ENCODE measurements at regions not wholly inside any gene's neighbourhood (a gene's known extent, or its start where the extent isn't known, plus 50 kb on each side); places are given as distances from the start of the nearest gene placed in this dataset.
"Not testable (repeated sequence)": the region's sequence is repeated elsewhere in the genome, so short reads cannot be mapped to it uniquely, and the experiment has no call there.

DNA sequence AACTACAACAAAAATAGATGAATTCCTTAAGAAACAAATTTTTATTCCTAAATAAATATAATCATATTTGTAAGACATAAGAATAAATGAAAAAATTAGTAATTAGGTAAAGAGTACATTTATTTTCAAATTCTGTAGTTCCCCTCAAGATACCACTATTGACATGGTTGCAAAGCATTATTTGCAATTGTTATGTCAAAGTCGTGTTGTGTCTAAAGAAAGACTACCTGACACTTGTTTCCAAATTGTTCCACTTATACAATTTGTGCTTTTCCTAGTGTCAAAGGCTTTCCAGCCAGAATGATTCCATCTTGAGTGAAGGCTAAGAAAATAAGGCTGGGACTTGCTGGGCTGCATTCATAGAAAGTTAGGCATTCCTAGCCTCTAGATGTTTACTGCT is 278.4 kb downstream of the SPATA31A6 start:
- H3K36me3 ChIP-seq; H3K27me3 ChIP-seq; H3K27ac ChIP-seq; DNase-seq; H3K4me3 ChIP-seq; H3K4me1 ChIP-seq; H3K9me3 ChIP-seq; ATAC-seq; intact Hi-C loops (cut with DNase I): not testable (repeated sequence)

DNA sequence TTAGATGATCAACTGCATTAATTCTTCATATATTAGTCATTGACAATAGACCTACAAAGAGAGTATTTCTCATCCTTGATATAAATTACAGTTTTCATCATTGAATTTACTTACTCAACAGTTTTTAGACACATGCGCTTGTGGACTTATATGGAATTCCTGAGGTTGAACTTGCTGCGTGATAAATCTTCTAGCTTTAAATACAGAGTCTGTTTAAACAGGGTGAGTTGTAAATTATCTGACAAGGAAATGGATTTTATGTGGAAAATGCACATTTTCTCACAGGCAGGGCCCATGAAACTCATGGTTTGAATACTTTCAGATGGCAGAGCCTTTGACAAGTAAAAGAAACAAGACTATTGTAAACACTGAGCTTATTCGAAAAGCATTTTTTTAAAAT is 280.5 kb downstream of the SPATA31A6 start:
- H3K36me3 ChIP-seq; ATAC-seq; H3K9me3 ChIP-seq; H3K27me3 ChIP-seq; H3K4me3 ChIP-seq; H3K4me1 ChIP-seq; intact Hi-C loops (cut with DNase I); DNase-seq; H3K27ac ChIP-seq: not testable (repeated sequence)

DNA sequence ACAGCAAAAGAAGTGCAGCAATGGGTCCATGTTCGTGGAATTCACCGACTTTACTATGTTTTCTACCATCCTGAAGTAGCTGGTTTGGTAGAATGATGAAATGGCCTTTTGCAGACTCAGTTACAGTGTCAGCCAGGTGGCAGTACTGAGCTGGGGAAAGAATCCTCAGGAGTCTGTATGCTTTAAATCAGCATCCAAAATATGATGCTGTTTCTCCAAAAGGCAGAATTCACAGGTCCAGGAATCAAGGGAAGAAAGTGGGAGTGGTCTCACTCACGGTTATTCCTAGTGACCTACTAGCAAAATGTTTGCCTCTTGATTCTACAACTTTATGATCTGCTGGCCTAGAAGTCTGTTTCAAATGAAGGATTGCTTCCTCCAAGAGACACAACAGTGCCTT is 287.1 kb downstream of the SPATA31A6 start:
- H3K4me3 ChIP-seq; H3K9me3 ChIP-seq; H3K27ac ChIP-seq; H3K4me1 ChIP-seq; DNase-seq; H3K27me3 ChIP-seq; H3K36me3 ChIP-seq; intact Hi-C loops (cut with DNase I); ATAC-seq: not testable (repeated sequence)
- TF ChIP-seq, protein P1, sequence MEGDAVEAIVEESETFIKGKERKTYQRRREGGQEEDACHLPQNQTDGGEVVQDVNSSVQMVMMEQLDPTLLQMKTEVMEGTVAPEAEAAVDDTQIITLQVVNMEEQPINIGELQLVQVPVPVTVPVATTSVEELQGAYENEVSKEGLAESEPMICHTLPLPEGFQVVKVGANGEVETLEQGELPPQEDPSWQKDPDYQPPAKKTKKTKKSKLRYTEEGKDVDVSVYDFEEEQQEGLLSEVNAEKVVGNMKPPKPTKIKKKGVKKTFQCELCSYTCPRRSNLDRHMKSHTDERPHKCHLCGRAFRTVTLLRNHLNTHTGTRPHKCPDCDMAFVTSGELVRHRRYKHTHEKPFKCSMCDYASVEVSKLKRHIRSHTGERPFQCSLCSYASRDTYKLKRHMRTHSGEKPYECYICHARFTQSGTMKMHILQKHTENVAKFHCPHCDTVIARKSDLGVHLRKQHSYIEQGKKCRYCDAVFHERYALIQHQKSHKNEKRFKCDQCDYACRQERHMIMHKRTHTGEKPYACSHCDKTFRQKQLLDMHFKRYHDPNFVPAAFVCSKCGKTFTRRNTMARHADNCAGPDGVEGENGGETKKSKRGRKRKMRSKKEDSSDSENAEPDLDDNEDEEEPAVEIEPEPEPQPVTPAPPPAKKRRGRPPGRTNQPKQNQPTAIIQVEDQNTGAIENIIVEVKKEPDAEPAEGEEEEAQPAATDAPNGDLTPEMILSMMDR (IDR thresholded peaks at IDR 0.05), result peak in 1 of 2 donors; percentile 39

DNA sequence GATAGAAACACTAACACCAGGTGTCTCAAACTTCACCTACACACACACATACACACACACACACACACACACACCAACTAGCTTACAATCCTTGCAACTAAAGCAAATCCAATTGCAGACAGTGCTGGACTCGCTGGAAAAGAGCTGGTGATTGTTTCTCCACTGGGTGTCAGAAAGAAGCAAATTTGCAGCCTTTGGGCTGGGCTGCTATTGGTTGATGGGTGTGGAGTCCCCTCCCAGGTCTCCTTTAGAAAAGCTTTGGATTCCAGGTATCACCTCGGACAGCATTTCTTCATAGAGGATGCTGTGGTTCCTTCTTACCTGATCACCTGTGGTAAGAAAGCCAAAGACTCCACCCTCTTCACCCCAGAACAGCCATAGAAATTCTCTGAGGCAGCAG is 307.5 kb downstream of the SPATA31A6 start:
- intact Hi-C loops (cut with DNase I); H3K4me3 ChIP-seq; H3K4me1 ChIP-seq; DNase-seq; H3K36me3 ChIP-seq; ATAC-seq; H3K9me3 ChIP-seq; H3K27ac ChIP-seq; H3K27me3 ChIP-seq: not testable (repeated sequence)

DNA sequence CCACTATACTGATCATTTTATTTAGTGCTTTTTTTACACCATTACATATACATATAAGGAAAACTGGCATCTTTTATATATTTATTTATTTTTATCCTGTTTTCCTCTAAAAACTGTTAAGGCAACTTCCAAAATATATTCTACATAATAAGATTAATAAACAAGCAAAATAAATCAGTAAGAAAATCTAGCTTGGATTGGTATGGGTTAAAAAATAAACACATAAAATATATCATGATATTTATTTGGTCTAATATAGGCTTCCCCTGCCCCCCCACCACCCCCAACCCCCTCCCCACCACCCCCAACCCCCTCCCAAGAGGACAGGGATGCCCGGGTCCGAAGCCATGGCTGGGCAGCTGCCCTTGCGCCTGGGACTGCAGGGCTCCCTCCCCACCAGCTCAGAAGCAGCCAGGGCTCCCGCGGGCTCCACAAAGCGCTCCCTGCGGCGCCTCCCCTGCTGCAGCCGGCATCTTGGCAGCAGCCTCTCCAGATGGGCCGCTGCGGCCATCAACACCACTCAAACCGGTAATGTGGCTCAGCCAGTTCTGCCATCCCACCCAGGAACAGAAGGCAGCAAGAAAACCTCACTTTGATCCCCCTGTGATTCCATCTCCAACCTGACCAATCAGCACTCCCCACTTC is 319.3 kb downstream of the SPATA31A6 start:
- intact Hi-C loops (cut with DNase I); H3K4me1 ChIP-seq: not testable (repeated sequence)
- DNase-seq, result peak in 1 of 4 donors; percentile 35

DNA sequence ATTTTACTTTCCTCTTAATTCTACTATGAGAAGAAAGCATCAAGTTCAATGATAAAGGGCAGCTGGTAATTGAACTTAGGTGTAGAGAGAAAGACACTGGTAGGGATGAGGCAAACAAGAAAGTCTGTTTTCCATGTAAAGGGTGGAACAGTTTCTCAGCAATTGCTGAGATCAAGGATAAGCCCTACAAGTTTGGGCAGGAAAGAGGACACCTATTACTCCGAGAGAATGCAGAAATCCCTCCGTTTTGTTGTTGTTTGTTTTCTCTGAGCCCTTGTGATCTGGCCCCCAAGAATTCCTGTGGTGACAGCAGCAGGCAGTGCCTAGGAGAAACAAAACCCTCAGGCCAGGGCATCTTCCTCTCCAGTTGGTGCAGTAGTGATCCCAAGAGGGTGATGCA is 324.7 kb downstream of the SPATA31A6 start:
- H3K27ac ChIP-seq; H3K36me3 ChIP-seq; H3K27me3 ChIP-seq; ATAC-seq; intact Hi-C loops (cut with DNase I); H3K9me3 ChIP-seq; H3K4me3 ChIP-seq; DNase-seq; H3K4me1 ChIP-seq: not testable (repeated sequence)

More for the DNA sequence above, 319.3 kb downstream of the SPATA31A6 start:
- H3K4me3 ChIP-seq, H3K27ac ChIP-seq, H3K27me3 ChIP-seq, H3K36me3 ChIP-seq, ATAC-seq, H3K9me3 ChIP-seq: not testable (repeated sequence)

DNA sequence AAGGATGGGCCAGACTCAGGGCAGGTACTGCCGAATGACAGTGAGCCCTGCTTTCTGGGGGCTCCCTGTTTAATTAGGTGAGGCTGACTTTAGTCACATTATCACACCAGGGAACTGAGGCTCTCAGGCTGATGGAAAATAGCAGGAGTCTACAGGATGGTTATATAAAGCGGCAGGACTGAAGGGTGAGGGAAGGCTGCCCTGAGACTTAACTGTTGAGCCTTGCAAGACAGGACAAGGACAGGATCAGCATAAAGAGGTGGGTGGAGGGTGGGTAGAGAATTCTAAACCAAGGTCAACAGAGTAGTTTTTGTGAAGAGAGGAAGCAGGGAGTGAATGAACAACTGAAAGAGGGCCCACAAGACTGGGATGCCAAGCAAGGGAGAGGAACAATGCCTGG is 330.1 kb downstream of the SPATA31A6 start:
- not testable (repeated sequence) for ATAC-seq

DNA sequence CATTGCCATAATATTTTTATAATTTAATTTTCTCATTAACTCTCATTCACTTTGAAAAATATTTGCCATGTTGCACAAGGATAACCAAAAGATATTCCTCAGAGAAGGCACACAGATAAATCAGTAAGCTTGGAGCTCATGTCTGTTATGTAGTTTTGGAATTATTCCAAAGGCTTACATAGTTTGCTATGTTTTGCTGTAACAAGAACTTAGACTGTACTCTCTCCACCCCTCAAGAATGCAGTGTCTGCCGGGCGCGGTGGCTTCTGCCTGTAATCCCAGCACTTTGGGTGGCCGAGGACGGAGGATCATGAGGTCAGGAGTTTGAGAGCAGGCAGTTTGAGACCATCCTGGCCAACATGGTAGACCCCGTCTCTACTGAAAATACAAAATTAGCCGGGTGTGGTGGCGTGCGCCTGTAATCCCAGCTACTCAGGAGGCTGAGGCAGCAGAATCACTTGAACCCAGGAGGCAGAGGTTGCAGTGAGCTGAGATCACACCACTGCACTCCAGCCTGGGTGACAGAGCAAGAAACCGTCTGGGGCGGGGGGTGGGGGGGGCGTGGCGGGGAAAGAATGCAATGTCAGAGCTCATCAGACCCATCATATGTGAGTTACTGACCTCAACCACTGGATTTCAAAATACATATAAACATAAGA is 351.0 kb downstream of the SPATA31A6 start:
- H3K4me1 ChIP-seq; H3K27me3 ChIP-seq; intact Hi-C loops (cut with DNase I); H3K9me3 ChIP-seq; H3K4me3 ChIP-seq; H3K36me3 ChIP-seq; ATAC-seq; H3K27ac ChIP-seq: not testable (repeated sequence)
- DNase-seq, result peak in 1 of 4 donors; percentile 11

More for the DNA sequence above, 330.1 kb downstream of the SPATA31A6 start:
- H3K4me1 ChIP-seq; H3K4me3 ChIP-seq; intact Hi-C loops (cut with DNase I); H3K27ac ChIP-seq; H3K9me3 ChIP-seq; H3K27me3 ChIP-seq; DNase-seq; H3K36me3 ChIP-seq: not testable (repeated sequence)

DNA sequence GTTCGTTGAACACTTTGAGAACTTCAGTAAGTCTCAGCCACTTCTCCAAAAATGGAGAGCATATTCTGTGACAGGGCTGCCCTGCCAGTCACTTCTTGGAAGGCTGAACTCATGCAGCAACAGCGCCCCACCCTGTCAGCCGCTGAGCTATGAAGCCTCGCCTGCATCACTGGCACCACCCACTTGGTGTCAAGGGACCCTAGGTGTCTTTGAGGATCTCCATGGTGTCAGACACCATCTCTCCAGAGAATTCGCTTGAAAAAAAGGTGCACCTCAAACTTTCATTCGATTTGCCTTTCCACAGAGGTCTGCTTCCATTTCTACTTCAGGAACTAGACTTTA is 351.5 kb downstream of the SPATA31A6 start:
- peak in 2 of 4 donors; percentile 0 to 35 for DNase-seq
- intact Hi-C loops (cut with DNase I); H3K4me1 ChIP-seq; ATAC-seq; H3K4me3 ChIP-seq; H3K36me3 ChIP-seq; H3K27ac ChIP-seq; H3K9me3 ChIP-seq; H3K27me3 ChIP-seq: not testable (repeated sequence)
